ENCODE measurements at regions not wholly inside any gene's neighbourhood (a gene's known extent, or its start where the extent isn't known, plus 50 kb on each side); places are given as distances from the start of the nearest gene placed in this dataset.

- H3K4me3 Mint-ChIP-seq = no peak overlapping the region
- Histone ChIP-seq H3K56ac (ENCODE audit: insufficient read length, low read depth, low read length) (no peak overlapping the region), H3K4me1 (ENCODE audit: insufficient read depth, low read length) (no peaks in the 10 kb centered on the region), H3K9ac (ENCODE audit: extremely low read depth, insufficient read length, low read length) (no peak overlapping the region), H3K18ac (ENCODE audit: insufficient read length, low read depth, low read length) (no peak overlapping the region), H3K14ac (ENCODE audit: insufficient read depth, low read length) (no peak overlapping the region), H4K8ac (replicated peaks; ENCODE audit: insufficient read length, low read depth, low read length) (no peak overlapping the region), H3K4me2 (ENCODE audit: insufficient read depth, insufficient read length, low read length) (no peak overlapping the region), H2BK15ac (ENCODE audit: low read depth, low read length) (no peak overlapping the region), H3K9me3 (ENCODE audit: control insufficient read depth, low read depth, low read length) (peaks cover 24% of the 10 kb centered on the region), H3K27me3 (ENCODE audit: insufficient read depth, low read length) (no peaks in the 10 kb centered on the region), H2BK120ac (ENCODE audit: low read depth, low read length, poor library complexity, severe bottlenecking) (no peak overlapping the region), H3T11ph (ENCODE audit: low read length) (no peak overlapping the region), H3K79me1 (ENCODE audit: insufficient read depth, low read depth, low read length, poor library complexity, severe bottlenecking) (no peaks in the 10 kb centered on the region), H4K20me1 (ENCODE audit: control insufficient read depth, insufficient read depth, insufficient read length) (no peaks in the 10 kb centered on the region), H2BK12ac (ENCODE audit: insufficient read length, low read depth, low read length) (no peak overlapping the region), H4K5ac (ENCODE audit: insufficient read length, low read depth, low read length) (no peak overlapping the region), H3K79me2 (ENCODE audit: insufficient read depth, low read length) (no peaks in the 10 kb centered on the region), H3K23ac (ENCODE audit: insufficient read length, low read depth, low read length) (no peak overlapping the region), H2BK5ac (ENCODE audit: insufficient read length, low read length) (no peak overlapping the region), H3K27ac (ENCODE audit: insufficient read length, low read depth, low read length) (no peak overlapping the region), H4K91ac (ENCODE audit: insufficient read length, low read depth, low read length) (no peak overlapping the region), H2AFZ (ENCODE audit: low read length) (no peak overlapping the region), H3K4ac (ENCODE audit: low read depth, low read length) (no peak overlapping the region), H2AK5ac (ENCODE audit: insufficient read length, low read length) (no peak overlapping the region), H2BK20ac (ENCODE audit: low read depth, low read length, poor library complexity, severe bottlenecking) (no peak overlapping the region), H3K23me2 (ENCODE audit: insufficient read length, low read depth, low read length, poor library complexity, severe bottlenecking) (no peaks in the 10 kb centered on the region)
- peaks cover 17 to 24% (median 22%) of the 10 kb centered on the region in 3 experiments for H3K36me3 Mint-ChIP-seq (ENCODE audit: insufficient read depth in 1 of 3, low read depth in 3 of 3)
- no peak for TF ChIP-seq CTCF (conservative IDR thresholded peaks at IDR 0.05)
- peaks cover 76 to 79% of the 10 kb centered on the region in 2 experiments for H3K9me3 Mint-ChIP-seq
- H3K27ac Mint-ChIP-seq = no peak overlapping the region
- no peaks in the 10 kb centered on the region for H3K4me1 Mint-ChIP-seq
- WGBS (ENCODE audit: extremely low coverage, insufficient read length, low lambda C conversion rate) = no CpG with 5 or more reads among the region's 1 CpG
- peaks cover 4% of the 10 kb centered on the region for H3K27me3 Mint-ChIP-seq (ENCODE audit: low read depth)
- DNase-seq = no peak
Observed at GRCh38 chr6:85810558-85810957, 167.9 kb upstream of the SYNCRIP start.
